BLaER1 (cell line): ENCODE measurements at regions not wholly inside any gene's neighbourhood (a gene's known extent, or its start where the extent isn't known, plus 50 kb on each side); places are given as distances from the start of the nearest gene placed in this dataset.
"Not testable (repeated sequence)": the region's sequence is repeated elsewhere in the genome, so short reads cannot be mapped to it uniquely, and the experiment has no call there.

Experiments used
- H3K27ac ChIP-seq: shearing (Covaris generic); formaldehyde crosslinking; 2 replicates; pipeline ENCODE4 v1.8.1; 2022
- H3K27me3 ChIP-seq: shearing (Covaris generic); formaldehyde crosslinking; 2 replicates; pipeline ENCODE4 v1.8.1; 2022
- H3K36me3 ChIP-seq: shearing (Covaris generic); formaldehyde crosslinking; 2 replicates; pipeline ENCODE4 v1.8.1; 2022
- H3K4me1 ChIP-seq: shearing (Covaris generic); formaldehyde crosslinking; 2 replicates; pipeline ENCODE4 v1.8.1; 2022
- H3K4me2 ChIP-seq: shearing (Covaris generic); formaldehyde crosslinking; 2 replicates; pipeline ENCODE4 v1.8.1; 2022
- H3K4me3 ChIP-seq: shearing (Covaris generic); formaldehyde crosslinking; 2 replicates; pipeline ENCODE4 v1.8.1; 2022
- H3K9ac ChIP-seq: shearing (Covaris generic); formaldehyde crosslinking; 2 replicates; pipeline ENCODE4 v1.8.1; 2022
- H3K9me3 ChIP-seq: shearing (Covaris generic); formaldehyde crosslinking; 2 replicates; pipeline ENCODE4 v1.8.1; 2022
- H4K20me1 ChIP-seq: shearing (Covaris generic); formaldehyde crosslinking; 2 replicates; pipeline ENCODE4 v1.8.1; 2022
- Cebpa-rat ChIP-seq: shearing (Covaris generic); IDR thresholded peaks from 2 replicates; pipeline ENCODE4 v1.8.1; 2022

DNA sequence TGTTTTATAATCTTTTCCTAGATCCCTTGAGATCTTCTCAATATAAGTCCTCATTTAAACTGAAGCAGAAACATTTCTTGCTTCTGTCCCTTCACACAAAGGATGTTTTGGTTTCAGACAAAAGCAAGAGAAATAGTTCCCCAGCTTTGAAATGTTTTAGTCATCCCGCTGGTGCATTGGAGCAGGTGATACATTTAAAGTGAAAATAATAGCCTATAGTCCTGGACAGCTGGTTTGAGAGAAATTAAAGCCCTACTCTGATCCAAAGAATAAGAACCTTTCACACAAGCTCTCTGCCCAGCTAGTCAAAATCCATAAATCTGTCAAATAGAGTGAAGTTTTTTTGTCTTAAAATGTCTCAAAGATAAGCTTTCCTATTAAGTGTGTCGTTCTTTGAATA is 79.4 kb downstream of the LUZP4 start:
- Histone ChIP-seq H4K20me1 (no peaks in the 10 kb centered on the region), H3K4me1 (peaks cover 2% of the 10 kb centered on the region; the same call in 1 of the 2 replicates), H3K9me3 (no peaks in the 10 kb centered on the region), H3K36me3 (no peaks in the 10 kb centered on the region), H3K27ac (no peak overlapping the region), H3K4me3 (no peak overlapping the region), H3K4me2 (no peak overlapping the region), H3K9ac (no peak overlapping the region), H3K27me3 (peaks cover 95% of the 10 kb centered on the region)
- TF ChIP-seq Cebpa-rat: no peak

DNA sequence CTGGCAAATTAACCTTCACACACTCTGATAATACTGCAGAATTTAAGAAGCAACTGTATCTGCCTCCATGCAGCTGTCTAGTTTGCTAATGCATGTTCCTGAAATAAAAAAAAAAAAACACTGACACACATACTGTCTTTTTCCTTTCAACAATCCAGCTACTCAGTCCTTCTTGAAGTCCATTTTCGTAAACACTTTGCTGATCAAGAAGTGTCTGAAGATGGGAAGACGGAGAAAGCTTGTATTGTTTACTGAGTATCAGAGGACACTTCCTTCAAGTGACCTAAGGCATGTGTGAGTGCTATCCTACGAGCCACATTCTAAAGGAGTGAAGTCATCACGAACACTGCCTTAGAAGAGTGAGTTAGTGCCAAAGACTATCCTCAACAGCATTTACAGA is 82.6 kb downstream of the LUZP4 start:
- no peak for TF ChIP-seq Cebpa-rat
- Histone ChIP-seq H4K20me1 (no peaks in the 10 kb centered on the region), H3K36me3 (no peaks in the 10 kb centered on the region), H3K27me3 (peaks cover 83% of the 10 kb centered on the region), H3K4me1 (no peaks in the 10 kb centered on the region), H3K4me2 (no peak overlapping the region), H3K4me3 (no peak overlapping the region), H3K27ac (no peak overlapping the region), H3K9ac (no peak overlapping the region), H3K9me3 (no peaks in the 10 kb centered on the region)

DNA sequence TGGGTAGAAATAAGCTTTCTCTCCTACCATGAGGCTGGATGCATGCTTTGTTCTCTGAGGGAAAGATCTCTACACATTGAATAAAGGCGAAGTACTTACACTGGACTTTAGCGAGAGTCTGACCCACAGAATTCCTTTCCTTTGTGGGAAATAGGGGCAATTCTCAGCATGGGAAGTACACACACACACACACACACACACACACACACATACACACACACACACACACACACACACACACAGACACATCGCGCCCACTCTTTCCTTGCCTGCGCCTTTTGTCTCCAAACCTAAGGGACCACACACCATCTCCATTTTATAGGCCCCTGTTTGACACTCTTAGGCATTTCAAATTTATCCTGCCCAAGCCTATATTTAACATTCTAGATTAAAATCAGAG is 83.8 kb downstream of the LUZP4 start:
- no peak overlapping the region for H3K9ac ChIP-seq
- no peaks in the 10 kb centered on the region for H4K20me1 ChIP-seq
- H3K36me3 ChIP-seq: no peaks in the 10 kb centered on the region
- no peak overlapping the region for H3K4me2 ChIP-seq
- no peaks in the 10 kb centered on the region for H3K9me3 ChIP-seq
- no peak for TF ChIP-seq Cebpa-rat
- H3K4me1 ChIP-seq: no peaks in the 10 kb centered on the region
- no peak overlapping the region for H3K4me3 ChIP-seq
- peaks cover 81% of the 10 kb centered on the region for H3K27me3 ChIP-seq
- H3K27ac ChIP-seq: no peak overlapping the region

DNA sequence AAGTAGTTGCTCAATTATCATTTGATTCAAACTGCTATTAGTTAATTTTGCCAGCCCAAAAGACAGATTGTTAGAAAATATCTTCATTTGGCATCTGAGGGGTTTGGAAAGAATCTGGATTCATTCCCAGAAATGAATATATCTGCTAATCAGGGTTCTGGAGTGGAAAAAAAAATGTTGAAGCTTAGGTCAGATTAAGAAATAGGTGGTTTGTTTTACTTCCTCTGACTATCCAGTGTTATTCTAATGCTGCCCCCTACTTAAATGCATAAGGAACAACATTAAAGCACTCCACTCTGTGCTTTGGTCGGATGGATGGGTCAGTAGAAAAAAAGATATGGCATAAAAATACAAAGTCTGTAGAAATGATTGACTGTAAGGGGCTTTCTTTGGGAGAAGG is 89.0 kb downstream of the LUZP4 start:
- no peak overlapping the region for H3K27ac ChIP-seq
- H3K9ac ChIP-seq: no peak overlapping the region
- no peaks in the 10 kb centered on the region for H3K36me3 ChIP-seq
- no peak overlapping the region for H3K4me3 ChIP-seq
- peaks cover 78% of the 10 kb centered on the region for H3K27me3 ChIP-seq
- no peaks in the 10 kb centered on the region for H3K9me3 ChIP-seq
- no peak overlapping the region for H3K4me2 ChIP-seq
- no peak for TF ChIP-seq Cebpa-rat
- no peaks in the 10 kb centered on the region for H4K20me1 ChIP-seq
- H3K4me1 ChIP-seq: no peaks in the 10 kb centered on the region

DNA sequence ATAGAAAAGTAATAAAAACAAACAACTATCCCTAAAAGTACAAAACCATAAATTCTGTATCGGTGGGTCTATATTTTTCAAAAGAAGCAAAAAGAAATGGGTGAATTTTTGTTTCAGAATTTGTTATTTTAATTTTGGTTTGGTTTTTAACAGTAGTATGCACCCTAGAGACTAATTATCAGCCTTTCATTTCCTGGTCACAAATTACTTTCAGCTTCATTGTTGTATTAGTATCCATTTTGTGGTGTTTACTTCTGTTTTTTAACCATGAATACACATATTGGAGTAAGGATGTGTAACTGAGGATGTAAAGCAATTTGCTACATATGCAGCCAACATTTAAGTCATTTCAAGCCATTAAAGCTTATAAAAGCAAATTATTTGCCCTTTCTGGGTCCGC is 97.8 kb downstream of the LUZP4 start:
- Histone ChIP-seq H3K4me1 (no peaks in the 10 kb centered on the region), H3K27ac (no peak overlapping the region), H3K4me3 (no peak overlapping the region), H3K4me2 (no peak overlapping the region), H3K36me3 (no peaks in the 10 kb centered on the region), H3K27me3 (peaks cover 84% of the 10 kb centered on the region), H3K9ac (no peak overlapping the region), H3K9me3 (no peaks in the 10 kb centered on the region), H4K20me1 (no peaks in the 10 kb centered on the region)
- TF ChIP-seq Cebpa-rat: no peak

DNA sequence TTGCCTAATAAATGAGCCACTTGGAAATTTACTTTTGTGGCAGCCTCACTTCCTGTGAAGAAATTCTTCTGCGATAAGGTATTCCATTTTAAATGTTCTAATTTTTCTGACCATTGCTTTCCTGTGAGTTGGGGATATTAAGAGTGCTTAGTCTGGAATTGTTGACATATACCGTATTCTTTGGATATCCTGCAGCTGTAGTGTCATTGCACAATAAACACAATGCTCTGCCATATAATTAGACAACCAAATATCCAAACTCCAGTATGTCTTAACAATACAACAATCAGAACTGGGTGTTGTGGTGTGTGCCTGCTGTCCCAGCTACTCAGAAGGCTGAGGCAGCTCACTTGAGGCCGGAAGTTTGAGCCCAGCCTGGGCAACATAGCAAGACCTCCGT is 99.4 kb downstream of the LUZP4 start:
- Histone ChIP-seq H3K9me3 (no peaks in the 10 kb centered on the region), H3K36me3 (no peaks in the 10 kb centered on the region), H3K4me1 (0 out of 2 replicates have a peak, but pooled peaks cover 6% of the 10 kb centered on the region), H3K4me2 (no peak overlapping the region), H3K27me3 (peaks cover 86% of the 10 kb centered on the region), H3K9ac (no peak overlapping the region), H3K27ac (no peak overlapping the region), H3K4me3 (no peak overlapping the region), H4K20me1 (no peaks in the 10 kb centered on the region)
- TF ChIP-seq Cebpa-rat: no peak

DNA sequence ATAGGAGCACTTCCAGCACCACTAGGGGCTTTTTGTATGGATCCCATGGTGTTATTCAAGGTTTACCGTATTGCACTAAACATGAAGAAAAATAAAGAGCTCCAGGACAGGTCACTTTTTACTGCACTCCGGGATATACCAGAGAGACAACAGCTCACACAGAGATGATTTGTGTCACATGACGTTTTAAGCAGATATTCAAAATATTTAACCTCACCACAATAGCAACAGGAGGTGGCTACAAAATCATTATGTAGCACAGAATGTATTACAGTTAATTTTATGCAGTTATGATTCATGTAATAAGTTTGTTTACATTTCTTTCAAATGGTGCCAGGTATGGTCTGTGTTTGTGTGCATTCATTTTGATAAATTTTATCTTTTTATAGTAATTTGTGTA is 100.6 kb downstream of the LUZP4 start:
- H3K4me3 ChIP-seq: no peak overlapping the region
- 0 out of 2 replicates have a peak, but pooled peaks cover 6% of the 10 kb centered on the region for H3K4me1 ChIP-seq
- no peak overlapping the region for H3K9ac ChIP-seq
- H3K27me3 ChIP-seq: peaks cover 87% of the 10 kb centered on the region
- no peak for TF ChIP-seq Cebpa-rat
- no peaks in the 10 kb centered on the region for H3K36me3 ChIP-seq
- no peak overlapping the region for H3K27ac ChIP-seq
- H3K9me3 ChIP-seq: no peaks in the 10 kb centered on the region
- no peak overlapping the region for H3K4me2 ChIP-seq
- no peaks in the 10 kb centered on the region for H4K20me1 ChIP-seq

DNA sequence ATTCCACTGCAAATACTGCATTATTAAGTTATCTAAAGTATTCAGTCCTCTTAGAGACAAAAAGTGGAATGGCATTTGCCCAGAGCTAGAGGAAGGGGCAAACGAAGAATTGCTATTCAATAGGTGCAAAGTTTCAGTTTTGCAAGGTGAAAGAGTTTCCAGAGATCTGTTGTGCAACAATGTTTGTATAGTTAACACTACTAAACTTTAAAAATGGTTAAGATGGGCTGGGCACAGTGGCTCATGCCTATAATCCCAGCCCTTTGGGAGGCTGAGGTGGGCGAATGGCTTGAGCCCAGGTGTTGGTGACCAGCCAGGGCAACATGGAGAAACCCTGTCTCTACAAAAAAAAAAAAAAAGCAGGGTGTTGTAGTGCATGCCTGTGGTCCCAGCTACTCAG is 102.5 kb downstream of the LUZP4 start:
- 0 out of 2 replicates have a peak, but pooled peaks cover 6% of the 10 kb centered on the region for H3K4me1 ChIP-seq
- H3K9me3 ChIP-seq: no peaks in the 10 kb centered on the region; the same call in 1 of the 2 replicates
- H3K4me3 ChIP-seq: no peak overlapping the region
- no peak overlapping the region for H3K9ac ChIP-seq
- H3K27ac ChIP-seq: no peak overlapping the region
- no peaks in the 10 kb centered on the region for H3K36me3 ChIP-seq
- no peak for TF ChIP-seq Cebpa-rat
- no peak overlapping the region for H3K4me2 ChIP-seq
- no peaks in the 10 kb centered on the region for H4K20me1 ChIP-seq
- peaks cover 89% of the 10 kb centered on the region for H3K27me3 ChIP-seq

DNA sequence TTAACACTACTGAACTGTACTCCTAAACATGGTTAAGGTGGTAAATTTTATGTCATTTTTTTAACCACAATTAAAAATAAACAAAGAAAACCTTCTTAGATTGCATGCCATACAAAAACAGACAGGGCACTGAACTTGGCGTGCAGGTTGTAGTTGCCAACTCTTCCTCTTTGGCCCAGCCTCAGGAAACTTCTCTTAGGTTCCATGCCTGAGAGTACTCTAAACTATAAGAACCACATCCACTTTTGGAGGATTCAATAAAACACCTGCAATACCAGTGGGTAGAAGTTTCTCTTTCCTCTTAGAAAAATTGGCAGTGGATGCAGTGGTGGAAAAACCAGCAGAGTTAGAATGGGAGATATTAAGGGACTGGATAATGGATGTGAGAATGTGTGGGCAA is 103.4 kb downstream of the LUZP4 start:
- Histone ChIP-seq H3K4me2 (no peak overlapping the region), H3K27ac (no peak overlapping the region), H3K36me3 (no peaks in the 10 kb centered on the region), H3K4me1 (0 out of 2 replicates have a peak, but pooled peaks cover 6% of the 10 kb centered on the region), H3K9ac (no peak overlapping the region), H3K4me3 (no peak overlapping the region), H3K9me3 (no peaks in the 10 kb centered on the region; the same call in 1 of the 2 replicates), H4K20me1 (no peaks in the 10 kb centered on the region), H3K27me3 (peaks cover 85% of the 10 kb centered on the region)
- TF ChIP-seq Cebpa-rat: no peak

DNA sequence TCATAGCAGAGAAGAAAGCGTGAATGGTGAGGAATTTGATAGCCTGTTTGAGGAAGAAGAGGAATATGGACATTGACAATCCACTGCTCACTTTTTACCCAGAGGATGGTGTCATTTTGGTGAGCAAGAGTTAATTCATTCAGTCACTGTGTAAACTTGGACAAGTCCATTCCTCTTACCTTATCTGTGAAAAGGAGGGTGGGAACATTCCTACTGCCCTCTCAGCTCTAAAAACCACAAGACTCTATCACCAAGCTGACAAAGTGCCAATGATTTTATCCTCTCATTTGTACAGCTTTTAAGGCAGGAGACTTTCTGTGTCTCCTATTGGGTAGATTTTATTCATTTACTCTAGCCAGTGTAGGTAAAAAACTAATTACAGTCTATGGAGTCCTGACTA is 103.8 kb downstream of the LUZP4 start:
- 0 out of 2 replicates have a peak, but pooled peaks cover 6% of the 10 kb centered on the region for H3K4me1 ChIP-seq
- H3K4me3 ChIP-seq: no peak overlapping the region
- H3K27ac ChIP-seq: no peak overlapping the region
- H3K36me3 ChIP-seq: no peaks in the 10 kb centered on the region
- no peak overlapping the region for H3K4me2 ChIP-seq
- H3K9ac ChIP-seq: no peak overlapping the region
- H4K20me1 ChIP-seq: no peaks in the 10 kb centered on the region
- no peak for TF ChIP-seq Cebpa-rat
- no peaks in the 10 kb centered on the region; the same call in 1 of the 2 replicates for H3K9me3 ChIP-seq
- H3K27me3 ChIP-seq: peaks cover 84% of the 10 kb centered on the region

DNA sequence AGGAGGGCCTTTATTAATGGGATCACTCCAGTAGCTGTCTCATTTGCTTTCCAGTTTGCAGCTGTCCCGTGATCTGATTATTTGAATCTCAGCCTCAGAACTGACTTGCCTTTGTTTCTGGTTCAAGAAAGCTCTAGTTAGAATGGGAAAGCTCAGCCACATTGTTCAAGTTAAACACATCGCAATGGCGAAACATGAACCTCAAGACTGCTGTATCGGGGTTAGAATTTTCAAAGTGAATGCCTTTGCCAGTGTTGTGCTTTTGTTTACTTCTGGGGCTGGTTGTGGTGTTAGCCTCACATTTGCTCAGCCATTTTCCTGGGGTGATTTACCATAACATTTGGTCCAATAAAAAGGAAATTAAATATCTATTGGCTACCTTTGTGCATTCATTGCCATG is 105.3 kb downstream of the LUZP4 start:
- not testable (repeated sequence) for H3K4me1 ChIP-seq, H3K9me3 ChIP-seq, H3K9ac ChIP-seq, H3K4me2 ChIP-seq, H3K4me3 ChIP-seq, H4K20me1 ChIP-seq, H3K27ac ChIP-seq, H3K36me3 ChIP-seq
- H3K27me3 ChIP-seq: peaks cover 84% of the 10 kb centered on the region
